GM12878 (cell line): ENCODE measurements at regions not wholly inside any gene's neighbourhood (a gene's known extent, or its start where the extent isn't known, plus 50 kb on each side); places are given as distances from the start of the nearest gene placed in this dataset.

Experiments used
- ATAC-seq: fragments of 200-7000 bp; cut with Tn5 transposase; 3 replicates; pipeline ENCODE4 v1.9.1; 2020; ENCODE audit warnings: mild to moderate bottlenecking, moderate library complexity
- BruUV-seq: library from RNA; stranded (reverse); fragments of 400-500 nt; replicated peaks from 2 replicates; lab custom pipeline; 2021; lab: Mats Ljungman, UMichigan
- CTCF ChIA-PET: fragments of 300-600 bp; sonication (Branson Sonifier 250); formaldehyde crosslinking; extraction: SDS; loops from one replicate; lab custom pipeline; 2021; ENCODE audit warnings: inconsistent platforms; lab: Yijun Ruan, JAX
- POLR2A ChIA-PET: fragments of 350-600 bp; formaldehyde crosslinking; extraction: SDS; loops from one replicate; lab custom pipeline; 2021; ENCODE audit warnings: inconsistent platforms; lab: Charles Lee
- RAD21 ChIA-PET: fragments of 300-600 bp; sonication (Branson Sonifier 250); formaldehyde crosslinking; loops from one replicate; lab custom pipeline; 2023; ENCODE audit warnings: antibody characterized with exemption; ENCODE audit not compliant: unreplicated experiment; lab: Charles Lee
- SMC1A ChIA-PET: fragments of 300-600 bp; sonication (Branson Sonifier 250); formaldehyde crosslinking; loops from one replicate; lab custom pipeline; 2023; ENCODE audit not compliant: unreplicated experiment, uncharacterized antibody; lab: Charles Lee
- DNase-seq: peaks from one replicate; pipeline ENCODE4 v3.0.0-alpha.2; 2011; ENCODE audit warnings: low read depth, low spot score
- FAIRE-seq: peaks from 3 replicates; lab custom pipeline; 2011; peaks lifted over from hg19 to GRCh38; lab: Jason Lieb, UNC
- H2AFZ ChIP-seq: 2 replicates; pipeline ENCODE4 v1.6.0; 2011; ENCODE audit warnings: low read depth, low read length, control low read depth; ENCODE audit not compliant: control insufficient read depth
- H3K27ac ChIP-seq: 2 replicates; pipeline ENCODE4 v1.5.1; 2011; ENCODE audit warnings: control low read depth; ENCODE audit not compliant: control insufficient read depth, insufficient read depth
- H3K27me3 ChIP-seq, 2 experiments: replicated peaks in 1 of 2; 2 replicates each; pipeline versions ENCODE4 v1.6.0 to v1.6.1; 2011; ENCODE audit warnings: low read length in 1 of 2; ENCODE audit not compliant: control insufficient read depth in 2 of 2, insufficient read depth in 2 of 2
- H3K36me3 ChIP-seq, 2 experiments: 2 replicates each; pipeline ENCODE4 v1.5.1; 2011; ENCODE audit warnings: low read length in 1 of 2; ENCODE audit not compliant: control insufficient read depth in 2 of 2, insufficient read depth in 2 of 2
- H3K4me1 ChIP-seq: 2 replicates; pipeline ENCODE4 v1.6.1; 2011; ENCODE audit warnings: mild to moderate bottlenecking, low read length, moderate library complexity, mixed read lengths; ENCODE audit not compliant: control insufficient read depth, insufficient read depth
- H3K4me2 ChIP-seq: 2 replicates; pipeline ENCODE4 v1.6.0; 2011; ENCODE audit warnings: control low read depth; ENCODE audit not compliant: control insufficient read depth, insufficient read depth
- H3K4me3 ChIP-seq: fragments of 200-600 bp; sonication (generic); 2 replicates; pipeline ENCODE4 v1.5.1; 2016
- H3K79me2 ChIP-seq: 2 replicates; pipeline ENCODE4 v1.6.0; 2011; ENCODE audit warnings: low read length; ENCODE audit not compliant: control insufficient read depth, insufficient read depth
- H3K9ac ChIP-seq: 2 replicates; pipeline ENCODE4 v1.8.0; 2011; ENCODE audit warnings: low read length, control low read depth, mixed read lengths; ENCODE audit not compliant: control insufficient read depth, insufficient read depth
- H3K9me3 ChIP-seq: replicated peaks from 3 replicates; pipeline ENCODE4 v1.5.1; 2011; ENCODE audit warnings: mild to moderate bottlenecking, low read length; ENCODE audit not compliant: control insufficient read depth, insufficient read depth
- H4K20me1 ChIP-seq: 2 replicates; pipeline ENCODE4 v1.6.0; 2011; ENCODE audit not compliant: control insufficient read depth, insufficient read depth
- EGR1 ChIP-seq, 2 experiments: IDR thresholded peaks; 1 replicate in 1 of 2; 2 replicates in 1 of 2; pipeline ENCODE4 v1.6.1; 2011 to 2012; ENCODE audit warnings: low read depth in 2 of 2, low read length in 2 of 2, borderline replicate concordance in 1 of 2, mild to moderate bottlenecking in 1 of 2, moderate library complexity in 1 of 2
- HCFC1 ChIP-seq: fragments of 150-350 bp; IDR thresholded peaks from 2 replicates; pipeline ENCODE4 v1.6.1; 2014; ENCODE audit warnings: low read length
- MYC ChIP-seq: IDR thresholded peaks from 2 replicates; pipeline ENCODE4 v1.6.1; 2011; ENCODE audit warnings: mild to moderate bottlenecking, low read length, moderate library complexity, inconsistent platforms; ENCODE audit not compliant: insufficient read depth, insufficient replicate concordance, insufficient read length, severe bottlenecking
- NFIC ChIP-seq: IDR thresholded peaks from 2 replicates; pipeline ENCODE4 v1.6.1; 2012; ENCODE audit warnings: low read depth, mild to moderate bottlenecking, inconsistent platforms, low read length, moderate library complexity
- NR2C1 ChIP-seq: fragments of 450-650 bp; IDR thresholded peaks from 2 replicates; pipeline ENCODE4 v1.6.1; 2017; ENCODE audit warnings: antibody characterized with exemption, mild to moderate bottlenecking, moderate library complexity
- SIX5 ChIP-seq: IDR thresholded peaks from 2 replicates; pipeline ENCODE4 v1.6.1; 2011; ENCODE audit warnings: mild to moderate bottlenecking, low read depth, low read length, moderate library complexity; ENCODE audit not compliant: severe bottlenecking
- TBL1XR1 ChIP-seq: IDR thresholded peaks from 2 replicates; pipeline ENCODE4 v1.6.1; 2012; ENCODE audit warnings: low read depth, low read length, improper control_type of control experiment
- in situ Hi-C: fragments of 300-500 bp; cut with MboI; formaldehyde crosslinking; loops from 9 replicates; pipeline ENCODE4 v1.14.3; 2018; ENCODE audit warnings: mixed read lengths
- intact Hi-C: fragments of 100-400 bp; cut with micrococcal nuclease; formaldehyde crosslinking; loops from one replicate; pipeline ENCODE4 v1.14.2; 2022; ENCODE audit not compliant: unreplicated experiment
- TF ChIP-seq, protein P1 (sequence below): fragments of 450-650 bp; conservative IDR thresholded peaks from 2 replicates; pipeline ENCODE4 v1.6.1; 2017; ENCODE audit warnings: mild to moderate bottlenecking, moderate library complexity
- TF ChIP-seq, protein P2 (sequence below): fragments of 450-650 bp; IDR thresholded peaks from 2 replicates; pipeline ENCODE4 v1.6.1; 2017; ENCODE audit warnings: low read depth, mild to moderate bottlenecking, moderate library complexity

DNA sequence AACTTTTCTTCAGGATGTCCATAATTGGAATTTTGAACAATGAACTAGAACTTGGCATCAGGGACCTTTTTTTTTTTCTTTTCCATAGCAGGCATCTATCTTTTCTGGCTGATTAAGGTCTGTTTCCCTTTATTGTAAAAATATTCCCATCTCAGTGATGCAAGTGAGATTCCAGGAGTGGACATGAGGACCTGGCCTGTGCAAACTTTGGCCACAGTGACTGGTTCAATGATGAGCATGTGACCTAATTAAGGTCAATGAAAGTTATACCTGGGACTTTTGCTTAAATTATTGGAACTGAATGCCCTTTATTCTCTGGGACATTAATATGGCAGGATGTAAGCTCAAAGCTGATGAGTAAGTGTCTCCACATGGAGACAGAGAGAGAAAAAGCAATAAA is 83.8 kb downstream of the DIO2 start:
- Histone ChIP-seq H2AFZ (no peak overlapping the region), H3K27ac (no peak overlapping the region), H3K4me2 (no peak overlapping the region), H3K79me2 (no peaks in the 10 kb centered on the region), H3K4me1 (no peaks in the 10 kb centered on the region), H4K20me1 (no peaks in the 10 kb centered on the region), H3K36me3 (no peaks in the 10 kb centered on the region), H3K27me3 (no peaks in the 10 kb centered on the region), H3K4me3 (no peak overlapping the region), H3K9me3 (no peaks in the 10 kb centered on the region), H3K9ac (no peak overlapping the region)
- TF ChIP-seq SIX5 (no peak), NR2C1 (no peak), EGR1 (IDR thresholded peaks at IDR 0.05; ENCODE audit: borderline replicate concordance in 1 of 2, low read depth in 2 of 2, low read length in 2 of 2) (no peak), MYC (no peak), HCFC1 (no peak), TBL1XR1 (no peak), NFIC (no peak)
- TF ChIP-seq, protein P1, sequence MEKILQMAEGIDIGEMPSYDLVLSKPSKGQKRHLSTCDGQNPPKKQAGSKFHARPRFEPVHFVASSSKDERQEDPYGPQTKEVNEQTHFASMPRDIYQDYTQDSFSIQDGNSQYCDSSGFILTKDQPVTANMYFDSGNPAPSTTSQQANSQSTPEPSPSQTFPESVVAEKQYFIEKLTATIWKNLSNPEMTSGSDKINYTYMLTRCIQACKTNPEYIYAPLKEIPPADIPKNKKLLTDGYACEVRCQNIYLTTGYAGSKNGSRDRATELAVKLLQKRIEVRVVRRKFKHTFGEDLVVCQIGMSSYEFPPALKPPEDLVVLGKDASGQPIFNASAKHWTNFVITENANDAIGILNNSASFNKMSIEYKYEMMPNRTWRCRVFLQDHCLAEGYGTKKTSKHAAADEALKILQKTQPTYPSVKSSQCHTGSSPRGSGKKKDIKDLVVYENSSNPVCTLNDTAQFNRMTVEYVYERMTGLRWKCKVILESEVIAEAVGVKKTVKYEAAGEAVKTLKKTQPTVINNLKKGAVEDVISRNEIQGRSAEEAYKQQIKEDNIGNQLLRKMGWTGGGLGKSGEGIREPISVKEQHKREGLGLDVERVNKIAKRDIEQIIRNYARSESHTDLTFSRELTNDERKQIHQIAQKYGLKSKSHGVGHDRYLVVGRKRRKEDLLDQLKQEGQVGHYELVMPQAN: no peak
- TF ChIP-seq, protein P2, sequence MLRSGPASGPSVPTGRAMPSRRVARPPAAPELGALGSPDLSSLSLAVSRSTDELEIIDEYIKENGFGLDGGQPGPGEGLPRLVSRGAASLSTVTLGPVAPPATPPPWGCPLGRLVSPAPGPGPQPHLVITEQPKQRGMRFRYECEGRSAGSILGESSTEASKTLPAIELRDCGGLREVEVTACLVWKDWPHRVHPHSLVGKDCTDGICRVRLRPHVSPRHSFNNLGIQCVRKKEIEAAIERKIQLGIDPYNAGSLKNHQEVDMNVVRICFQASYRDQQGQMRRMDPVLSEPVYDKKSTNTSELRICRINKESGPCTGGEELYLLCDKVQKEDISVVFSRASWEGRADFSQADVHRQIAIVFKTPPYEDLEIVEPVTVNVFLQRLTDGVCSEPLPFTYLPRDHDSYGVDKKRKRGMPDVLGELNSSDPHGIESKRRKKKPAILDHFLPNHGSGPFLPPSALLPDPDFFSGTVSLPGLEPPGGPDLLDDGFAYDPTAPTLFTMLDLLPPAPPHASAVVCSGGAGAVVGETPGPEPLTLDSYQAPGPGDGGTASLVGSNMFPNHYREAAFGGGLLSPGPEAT: no peak
- intact Hi-C loops: no loop called here
- SMC1A ChIA-PET: no interaction called here
- in situ Hi-C loops: no loop called here
- BruUV-seq: no TSS peak
- FAIRE-seq (no peak), DNase-seq (no peak), ATAC-seq (no peak)
- POLR2A ChIA-PET: no interaction called here
- CTCF ChIA-PET: no interaction called here
- RAD21 ChIA-PET: no interaction called here
